ENCODE measurements at regions not wholly inside any gene's neighbourhood (a gene's known extent, or its start where the extent isn't known, plus 50 kb on each side); places are given as distances from the start of the nearest gene placed in this dataset.

DNA sequence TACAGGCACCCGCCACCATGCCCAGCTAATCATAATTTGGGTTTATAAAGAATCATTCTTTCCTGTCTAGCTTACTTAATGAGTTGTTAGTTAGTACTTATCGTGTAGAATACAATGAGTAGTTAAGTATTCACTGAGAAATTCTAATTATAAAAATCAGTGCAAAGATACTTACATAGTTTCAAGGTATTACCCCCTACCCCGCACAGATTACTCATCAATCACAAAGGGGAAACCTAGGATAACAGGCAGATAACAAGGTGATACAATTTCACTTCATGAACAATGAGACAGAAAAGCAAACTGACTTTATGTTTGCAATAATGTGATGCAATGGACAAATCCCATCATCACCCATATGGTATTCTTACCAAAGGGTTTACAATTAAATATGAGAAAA lies 109.6 kb downstream of the FAM174A start:
- TF ChIP-seq, protein P1, sequence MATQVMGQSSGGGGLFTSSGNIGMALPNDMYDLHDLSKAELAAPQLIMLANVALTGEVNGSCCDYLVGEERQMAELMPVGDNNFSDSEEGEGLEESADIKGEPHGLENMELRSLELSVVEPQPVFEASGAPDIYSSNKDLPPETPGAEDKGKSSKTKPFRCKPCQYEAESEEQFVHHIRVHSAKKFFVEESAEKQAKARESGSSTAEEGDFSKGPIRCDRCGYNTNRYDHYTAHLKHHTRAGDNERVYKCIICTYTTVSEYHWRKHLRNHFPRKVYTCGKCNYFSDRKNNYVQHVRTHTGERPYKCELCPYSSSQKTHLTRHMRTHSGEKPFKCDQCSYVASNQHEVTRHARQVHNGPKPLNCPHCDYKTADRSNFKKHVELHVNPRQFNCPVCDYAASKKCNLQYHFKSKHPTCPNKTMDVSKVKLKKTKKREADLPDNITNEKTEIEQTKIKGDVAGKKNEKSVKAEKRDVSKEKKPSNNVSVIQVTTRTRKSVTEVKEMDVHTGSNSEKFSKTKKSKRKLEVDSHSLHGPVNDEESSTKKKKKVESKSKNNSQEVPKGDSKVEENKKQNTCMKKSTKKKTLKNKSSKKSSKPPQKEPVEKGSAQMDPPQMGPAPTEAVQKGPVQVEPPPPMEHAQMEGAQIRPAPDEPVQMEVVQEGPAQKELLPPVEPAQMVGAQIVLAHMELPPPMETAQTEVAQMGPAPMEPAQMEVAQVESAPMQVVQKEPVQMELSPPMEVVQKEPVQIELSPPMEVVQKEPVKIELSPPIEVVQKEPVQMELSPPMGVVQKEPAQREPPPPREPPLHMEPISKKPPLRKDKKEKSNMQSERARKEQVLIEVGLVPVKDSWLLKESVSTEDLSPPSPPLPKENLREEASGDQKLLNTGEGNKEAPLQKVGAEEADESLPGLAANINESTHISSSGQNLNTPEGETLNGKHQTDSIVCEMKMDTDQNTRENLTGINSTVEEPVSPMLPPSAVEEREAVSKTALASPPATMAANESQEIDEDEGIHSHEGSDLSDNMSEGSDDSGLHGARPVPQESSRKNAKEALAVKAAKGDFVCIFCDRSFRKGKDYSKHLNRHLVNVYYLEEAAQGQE (IDR thresholded peaks at IDR 0.05; ENCODE audit: borderline replicate concordance) = no peak
- TF ChIP-seq, protein P2, sequence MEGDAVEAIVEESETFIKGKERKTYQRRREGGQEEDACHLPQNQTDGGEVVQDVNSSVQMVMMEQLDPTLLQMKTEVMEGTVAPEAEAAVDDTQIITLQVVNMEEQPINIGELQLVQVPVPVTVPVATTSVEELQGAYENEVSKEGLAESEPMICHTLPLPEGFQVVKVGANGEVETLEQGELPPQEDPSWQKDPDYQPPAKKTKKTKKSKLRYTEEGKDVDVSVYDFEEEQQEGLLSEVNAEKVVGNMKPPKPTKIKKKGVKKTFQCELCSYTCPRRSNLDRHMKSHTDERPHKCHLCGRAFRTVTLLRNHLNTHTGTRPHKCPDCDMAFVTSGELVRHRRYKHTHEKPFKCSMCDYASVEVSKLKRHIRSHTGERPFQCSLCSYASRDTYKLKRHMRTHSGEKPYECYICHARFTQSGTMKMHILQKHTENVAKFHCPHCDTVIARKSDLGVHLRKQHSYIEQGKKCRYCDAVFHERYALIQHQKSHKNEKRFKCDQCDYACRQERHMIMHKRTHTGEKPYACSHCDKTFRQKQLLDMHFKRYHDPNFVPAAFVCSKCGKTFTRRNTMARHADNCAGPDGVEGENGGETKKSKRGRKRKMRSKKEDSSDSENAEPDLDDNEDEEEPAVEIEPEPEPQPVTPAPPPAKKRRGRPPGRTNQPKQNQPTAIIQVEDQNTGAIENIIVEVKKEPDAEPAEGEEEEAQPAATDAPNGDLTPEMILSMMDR (IDR thresholded peaks at IDR 0.05; ENCODE audit: poor library complexity, severe bottlenecking) = no peak
- TF ChIP-seq POLR2AphosphoS5 (IDR thresholded peaks at IDR 0.05) (no peak), SMC3 (conservative IDR thresholded peaks at IDR 0.05; ENCODE audit: poor library complexity) (no peak), EZH2 (IDR thresholded peaks at IDR 0.05; ENCODE audit: borderline replicate concordance, insufficient read depth, low read length, poor library complexity, severe bottlenecking) (no peak), EP300 (conservative IDR thresholded peaks at IDR 0.05; ENCODE audit: poor library complexity, severe bottlenecking) (no peak)
